Uterus (tissue), 3 donors: ENCODE measurements at regions not wholly inside any gene's neighbourhood (a gene's known extent, or its start where the extent isn't known, plus 50 kb on each side); places are given as distances from the start of the nearest gene placed in this dataset.
A peak's percentile ranks its signal among the peaks of the same experiment; 100 is the strongest.

Source experiments
- DNase-seq, 2 donors: peaks; one replicate each; pipeline ENCODE4 v3.0.0-alpha.2; 2019 to 2020
- H3K27ac ChIP-seq, 2 donors: fragments of 200-600 bp; sonication (generic); 1 replicate in 1 of 2; 2 replicates in 1 of 2; pipeline ENCODE4 v1.5.1; 2016 to 2018
- H3K27me3 ChIP-seq, 2 donors: fragments of 200-600 bp; sonication (generic); one replicate each; pipeline ENCODE4 v1.5.1; 2018 to 2019; ENCODE audit warnings: control low read depth in 1 of 2
- H3K36me3 ChIP-seq, 2 donors: fragments of 200-600 bp; sonication (generic); one replicate each; pipeline ENCODE4 v1.5.1; 2019; ENCODE audit warnings: control low read depth in 1 of 2
- H3K4me1 ChIP-seq, 2 donors: fragments of 200-600 bp; sonication (generic); one replicate each; pipeline ENCODE4 v1.5.1; 2018 to 2019; ENCODE audit warnings: control low read depth in 1 of 2
- H3K4me3 ChIP-seq, 2 donors: fragments of 200-600 bp; sonication (generic); 1 replicate in 1 of 2; 2 replicates in 1 of 2; pipeline ENCODE4 v1.5.1; 2018 to 2019; ENCODE audit warnings: mild to moderate bottlenecking in 1 of 2
- H3K9me3 ChIP-seq, 2 donors: fragments of 200-600 bp; sonication (generic); one replicate each; pipeline ENCODE4 v1.5.1; 2019; ENCODE audit warnings: control low read depth in 1 of 2
- POLR2A ChIP-seq, 2 donors: fragments of 450-650 bp; IDR thresholded peaks; one replicate each; pipeline ENCODE4 v1.6.1; 2016; ENCODE audit warnings: antibody characterized with exemption in 2 of 2, mild to moderate bottlenecking in 1 of 2, moderate library complexity in 1 of 2
- intact Hi-C: fragments of 100-400 bp; cut with DNase I; formaldehyde crosslinking; loops from one replicate; pipeline ENCODE4 v1.15.1; 2023; ENCODE audit warnings: low total_unique reads
- TF ChIP-seq, protein P1 (sequence below), 4 experiments: fragments of 200-600 bp in 2 of 4; fragments of 450-650 bp in 2 of 4; sonication (generic) in 2 of 4; IDR thresholded peaks; one replicate each; pipeline ENCODE4 v1.5.1; 2016 to 2019; ENCODE audit warnings: antibody characterized with exemption in 4 of 4, mild to moderate bottlenecking in 2 of 4, moderate library complexity in 1 of 4
- donor health status: DM: yes; HTN: yes; CAD: no.

DNA sequence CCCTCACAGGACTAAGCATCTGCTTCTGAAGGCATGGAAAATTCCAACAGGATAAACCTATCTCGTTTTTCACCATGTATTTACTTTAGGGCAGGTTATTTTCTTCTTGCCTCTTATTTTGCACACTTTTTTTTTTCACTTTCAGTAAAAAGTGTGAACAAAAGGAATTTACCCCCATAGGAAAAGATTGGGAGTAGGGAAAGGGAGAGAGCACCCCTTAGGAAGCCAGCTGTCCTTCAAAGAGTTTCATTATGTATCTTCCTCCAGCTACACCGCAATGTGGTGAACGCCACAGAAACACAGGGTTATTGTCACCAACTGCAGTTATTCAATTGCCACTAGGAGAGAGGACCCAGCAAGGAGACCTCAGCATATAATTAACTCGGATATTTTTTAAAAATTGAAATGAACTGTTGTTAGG lies 286.2 kb upstream of the VRK2 start:
- Histone ChIP-seq H3K4me1 (no peaks in the 10 kb centered on the region), H3K9me3 (no peaks in the 10 kb centered on the region), H3K36me3 (no peaks in the 10 kb centered on the region), H3K4me3 (peak overlapping the region in 1 of 2 donors; percentile 19), H3K27ac (no peak overlapping the region), H3K27me3 (no peaks in the 10 kb centered on the region)
- intact Hi-C loops = no loop called here
- TF ChIP-seq, protein P1, sequence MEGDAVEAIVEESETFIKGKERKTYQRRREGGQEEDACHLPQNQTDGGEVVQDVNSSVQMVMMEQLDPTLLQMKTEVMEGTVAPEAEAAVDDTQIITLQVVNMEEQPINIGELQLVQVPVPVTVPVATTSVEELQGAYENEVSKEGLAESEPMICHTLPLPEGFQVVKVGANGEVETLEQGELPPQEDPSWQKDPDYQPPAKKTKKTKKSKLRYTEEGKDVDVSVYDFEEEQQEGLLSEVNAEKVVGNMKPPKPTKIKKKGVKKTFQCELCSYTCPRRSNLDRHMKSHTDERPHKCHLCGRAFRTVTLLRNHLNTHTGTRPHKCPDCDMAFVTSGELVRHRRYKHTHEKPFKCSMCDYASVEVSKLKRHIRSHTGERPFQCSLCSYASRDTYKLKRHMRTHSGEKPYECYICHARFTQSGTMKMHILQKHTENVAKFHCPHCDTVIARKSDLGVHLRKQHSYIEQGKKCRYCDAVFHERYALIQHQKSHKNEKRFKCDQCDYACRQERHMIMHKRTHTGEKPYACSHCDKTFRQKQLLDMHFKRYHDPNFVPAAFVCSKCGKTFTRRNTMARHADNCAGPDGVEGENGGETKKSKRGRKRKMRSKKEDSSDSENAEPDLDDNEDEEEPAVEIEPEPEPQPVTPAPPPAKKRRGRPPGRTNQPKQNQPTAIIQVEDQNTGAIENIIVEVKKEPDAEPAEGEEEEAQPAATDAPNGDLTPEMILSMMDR (IDR thresholded peaks at IDR 0.05) = no peak
- no peak for TF ChIP-seq POLR2A (IDR thresholded peaks at IDR 0.05)
- DNase-seq = no peak

DNA sequence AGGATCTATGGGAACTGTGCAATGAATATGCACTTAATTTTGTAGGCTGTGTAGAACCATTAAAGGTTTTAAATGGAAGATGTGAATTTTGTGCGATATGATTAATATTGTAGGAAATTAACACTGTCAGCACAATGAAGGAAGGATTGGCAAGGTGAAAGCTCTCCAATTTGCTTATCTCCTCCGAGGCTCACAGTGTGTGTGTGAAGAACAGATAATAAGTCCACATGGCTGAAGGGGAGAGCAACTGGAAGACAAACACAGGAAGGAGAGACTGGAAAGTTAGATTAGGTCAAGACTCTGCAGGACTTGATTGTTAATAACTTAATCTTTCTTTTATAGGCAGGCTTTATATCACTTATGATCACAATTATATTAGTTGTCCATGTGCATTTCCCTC lies 269.7 kb upstream of the VRK2 start:
- Histone ChIP-seq H3K36me3 (no peaks in the 10 kb centered on the region), H3K4me1 (no peaks in the 10 kb centered on the region), H3K27me3 (no peaks in the 10 kb centered on the region), H3K4me3 (no peak overlapping the region), H3K27ac (no peak overlapping the region), H3K9me3 (no peaks in the 10 kb centered on the region)
- no peak for DNase-seq
- TF ChIP-seq, protein P1 (IDR thresholded peaks at IDR 0.05) = no peak
- no peak for TF ChIP-seq POLR2A (IDR thresholded peaks at IDR 0.05)
- intact Hi-C loops = no loop called here

DNA sequence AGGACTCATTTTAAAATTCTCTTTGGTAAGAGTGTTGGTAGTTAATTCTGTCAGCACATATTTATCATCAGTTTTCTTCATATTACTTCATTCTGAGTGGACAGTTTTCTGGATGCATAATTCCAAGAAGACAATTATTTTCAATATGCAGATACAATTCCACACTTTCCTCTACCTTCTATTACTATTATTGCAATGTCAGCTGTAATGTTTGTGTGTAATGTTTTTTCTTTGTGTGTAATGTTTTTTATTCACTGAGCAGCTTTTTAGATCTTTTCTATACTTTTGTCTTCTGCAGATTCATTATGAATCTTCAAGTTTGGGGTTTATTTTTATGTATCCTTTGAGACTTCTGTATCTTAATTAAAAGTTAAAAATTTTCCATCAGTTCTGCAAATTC lies 264.0 kb upstream of the VRK2 start:
- no peaks in the 10 kb centered on the region for H3K4me1 ChIP-seq
- H3K27ac ChIP-seq = no peak overlapping the region
- no peaks in the 10 kb centered on the region for H3K36me3 ChIP-seq
- DNase-seq = no peak
- intact Hi-C loops = no loop called here
- H3K9me3 ChIP-seq = no peaks in the 10 kb centered on the region
- no peak for TF ChIP-seq POLR2A (IDR thresholded peaks at IDR 0.05)
- TF ChIP-seq, protein P1 (IDR thresholded peaks at IDR 0.05) = no peak
- no peaks in the 10 kb centered on the region for H3K27me3 ChIP-seq
- no peak overlapping the region for H3K4me3 ChIP-seq

DNA sequence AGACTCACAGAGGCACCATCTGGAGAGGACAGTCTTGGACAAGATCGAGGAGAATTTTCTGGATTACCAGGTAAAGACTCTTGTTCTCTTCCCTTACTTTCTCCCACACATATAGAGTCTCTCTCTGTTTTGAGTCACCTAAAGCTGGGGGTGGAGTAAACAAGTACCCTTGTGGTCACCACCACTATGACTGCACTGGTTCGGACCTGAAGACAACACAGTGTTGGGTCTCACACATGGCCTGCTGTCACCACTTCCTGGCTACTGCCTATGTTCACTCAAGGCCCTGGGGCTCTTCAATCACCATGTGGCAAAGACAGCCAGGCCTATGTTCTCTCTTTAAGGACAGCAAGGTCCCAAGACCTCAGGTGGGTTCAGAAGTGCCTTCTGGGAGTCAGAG lies 253.3 kb upstream of the VRK2 start:
- DNase-seq = no peak
- no peak overlapping the region for H3K4me3 ChIP-seq
- no peak overlapping the region for H3K27ac ChIP-seq
- no peak for TF ChIP-seq POLR2A (IDR thresholded peaks at IDR 0.05)
- TF ChIP-seq, protein P1 (IDR thresholded peaks at IDR 0.05) = no peak
- no peaks in the 10 kb centered on the region for H3K27me3 ChIP-seq
- peaks cover 0 to 2% of the 10 kb centered on the region in 2 donors for H3K9me3 ChIP-seq
- H3K4me1 ChIP-seq = no peaks in the 10 kb centered on the region
- intact Hi-C loops = no loop called here
- no peaks in the 10 kb centered on the region for H3K36me3 ChIP-seq

DNA sequence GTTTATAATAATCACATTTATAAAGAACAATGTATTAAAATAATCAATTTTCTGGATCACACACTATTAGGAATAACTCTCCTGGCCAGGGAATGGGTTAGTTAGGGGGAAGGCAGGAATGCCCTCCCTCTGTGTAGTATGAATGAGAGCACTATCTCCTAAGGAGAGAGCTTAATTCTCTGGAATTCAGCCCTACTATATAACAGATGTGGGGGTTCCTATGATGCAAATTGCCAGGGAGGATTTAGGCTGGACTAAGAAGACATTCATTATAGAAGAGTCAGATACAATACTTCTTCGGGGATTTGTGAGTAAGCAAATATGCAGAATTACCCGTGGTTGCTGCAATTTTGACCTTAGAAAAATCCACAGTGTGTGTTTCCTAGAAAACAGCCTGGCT lies 250.1 kb upstream of the VRK2 start:
- Histone ChIP-seq H3K27ac (no peak overlapping the region), H3K9me3 (peaks cover 0 to 2% of the 10 kb centered on the region in 2 donors), H3K4me3 (no peak overlapping the region), H3K4me1 (no peaks in the 10 kb centered on the region), H3K36me3 (no peaks in the 10 kb centered on the region), H3K27me3 (no peaks in the 10 kb centered on the region)
- intact Hi-C loops = no loop called here
- TF ChIP-seq, protein P1 (IDR thresholded peaks at IDR 0.05) = no peak
- no peak for TF ChIP-seq POLR2A (IDR thresholded peaks at IDR 0.05)
- no peak for DNase-seq
